ENCODE measurements at regions not wholly inside any gene's neighbourhood (a gene's known extent, or its start where the extent isn't known, plus 50 kb on each side); places are given as distances from the start of the nearest gene placed in this dataset.
"Not testable (repeated sequence)": the region's sequence is repeated elsewhere in the genome, so short reads cannot be mapped to it uniquely, and the experiment has no call there.

- DNase-seq = not testable (repeated sequence)
Measured at GRCh38 chr4:52157071-52157470, 106.0 kb downstream of the SPATA18 start.

GRCh38 chr4:52157641-52158316 is 106.7 kb downstream of the SPATA18 start:
- no peak for DNase-seq

- no peak for DNase-seq
Measured at GRCh38 chr4:52160859-52161258, 109.8 kb downstream of the SPATA18 start.

- no peak for DNase-seq
Measured at GRCh38 chr4:52164116-52164515, 113.0 kb downstream of the SPATA18 start.

- DNase-seq = no peak
Measured at GRCh38 chr4:52172166-52172565, 121.1 kb downstream of the SPATA18 start.

- DNase-seq = no peak
Measured at GRCh38 chr4:52173470-52174045, 122.5 kb downstream of the SPATA18 start.

GRCh38 chr4:52187603-52188002 is 136.5 kb downstream of the SPATA18 start:
- DNase-seq = no peak

GRCh38 chr4:52192001-52192400 is 140.9 kb downstream of the SPATA18 start:
- DNase-seq = no peak

- DNase-seq = no peak
Measured at GRCh38 chr4:52192721-52193135, 141.6 kb downstream of the SPATA18 start.

GRCh38 chr4:52195869-52196268 is 144.8 kb downstream of the SPATA18 start:
- DNase-seq = no peak

- DNase-seq = no peak
Measured at GRCh38 chr4:52196606-52197130, 145.6 kb downstream of the SPATA18 start.

- no peak for DNase-seq
Measured at GRCh38 chr4:52197306-52197705, 146.2 kb downstream of the SPATA18 start.

- no peak for DNase-seq
Measured at GRCh38 chr4:52198294-52198693, 147.2 kb downstream of the SPATA18 start.

- no peak for DNase-seq
Measured at GRCh38 chr4:52199574-52200338, 148.7 kb downstream of the SPATA18 start.

GRCh38 chr4:52200339-52200725 is 149.2 kb downstream of the SPATA18 start:
- DNase-seq = no peak

- no peak for DNase-seq
Measured at GRCh38 chr4:52201715-52202114, 150.6 kb downstream of the SPATA18 start.

- DNase-seq = no peak
Measured at GRCh38 chr4:52202251-52202779, 151.2 kb downstream of the SPATA18 start.

- DNase-seq = no peak
Measured at GRCh38 chr4:52202931-52203330, 151.8 kb downstream of the SPATA18 start.

- DNase-seq = no peak
Measured at GRCh38 chr4:52203351-52203750, 152.2 kb downstream of the SPATA18 start.

GRCh38 chr4:52204921-52205320 is 153.8 kb downstream of the SPATA18 start:
- no peak for DNase-seq

- not testable (repeated sequence) for DNase-seq
Measured at GRCh38 chr4:52207146-52207545, 156.0 kb downstream of the SPATA18 start.

- no peak for DNase-seq
Measured at GRCh38 chr4:52212702-52213101, 161.6 kb downstream of the SPATA18 start.

- DNase-seq = no peak
Measured at GRCh38 chr4:52231526-52231925, 180.4 kb downstream of the SPATA18 start.

Measured in NCI-H2171 treated with DMSO at 0.1 percent for 48 hours (cell line).